Suprapubic skin (tissue), 4 donors: ENCODE measurements at regions not wholly inside any gene's neighbourhood (a gene's known extent, or its start where the extent isn't known, plus 50 kb on each side); places are given as distances from the start of the nearest gene placed in this dataset.

Source experiments
- EP300 ChIP-seq: sonication (generic); formaldehyde crosslinking; IDR thresholded peaks from one replicate; pipeline ENCODE4 v1.6.1; 2017; ENCODE audit warnings: antibody characterized with exemption
- POLR2A ChIP-seq, 2 donors: fragments of 450-650 bp; IDR thresholded peaks; one replicate each; pipeline ENCODE4 v1.6.1; 2017; ENCODE audit warnings: antibody characterized with exemption in 2 of 2, mild to moderate bottlenecking in 2 of 2, moderate library complexity in 2 of 2
- POLR2AphosphoS5 ChIP-seq, 3 donors: sonication (generic); formaldehyde crosslinking; IDR thresholded peaks; one replicate each; pipeline ENCODE4 v1.6.1; 2017; ENCODE audit warnings: antibody characterized with exemption in 3 of 3
- TF ChIP-seq, protein P1 (sequence below), 2 donors: fragments of 200-600 bp in 1 of 2; fragments of 450-650 bp in 1 of 2; sonication (generic) in 1 of 2; IDR thresholded peaks; one replicate each; pipeline ENCODE4 v1.5.1; 2016 to 2019; ENCODE audit warnings: antibody characterized with exemption in 2 of 2, mild to moderate bottlenecking in 1 of 2, moderate library complexity in 1 of 2

DNA sequence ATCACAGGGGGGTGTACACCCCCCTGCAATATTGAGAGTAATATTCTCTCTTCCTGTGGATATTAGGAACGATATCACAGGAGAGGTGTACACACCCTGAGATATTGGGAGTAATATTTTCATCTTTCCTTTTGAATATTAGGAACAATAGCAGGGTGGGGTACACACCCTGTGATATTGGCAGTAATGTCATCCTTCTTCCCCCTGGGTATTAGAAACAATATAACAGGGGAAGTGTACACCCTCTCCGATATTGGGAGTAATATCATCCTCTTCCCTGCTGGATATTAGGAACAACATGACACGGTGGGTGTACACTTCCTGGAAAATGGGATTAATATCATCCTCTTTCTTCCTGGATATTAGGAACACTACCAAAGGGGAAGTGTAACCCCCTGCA is 57.8 kb upstream of the CEACAM21 start:
- TF ChIP-seq, protein P1, sequence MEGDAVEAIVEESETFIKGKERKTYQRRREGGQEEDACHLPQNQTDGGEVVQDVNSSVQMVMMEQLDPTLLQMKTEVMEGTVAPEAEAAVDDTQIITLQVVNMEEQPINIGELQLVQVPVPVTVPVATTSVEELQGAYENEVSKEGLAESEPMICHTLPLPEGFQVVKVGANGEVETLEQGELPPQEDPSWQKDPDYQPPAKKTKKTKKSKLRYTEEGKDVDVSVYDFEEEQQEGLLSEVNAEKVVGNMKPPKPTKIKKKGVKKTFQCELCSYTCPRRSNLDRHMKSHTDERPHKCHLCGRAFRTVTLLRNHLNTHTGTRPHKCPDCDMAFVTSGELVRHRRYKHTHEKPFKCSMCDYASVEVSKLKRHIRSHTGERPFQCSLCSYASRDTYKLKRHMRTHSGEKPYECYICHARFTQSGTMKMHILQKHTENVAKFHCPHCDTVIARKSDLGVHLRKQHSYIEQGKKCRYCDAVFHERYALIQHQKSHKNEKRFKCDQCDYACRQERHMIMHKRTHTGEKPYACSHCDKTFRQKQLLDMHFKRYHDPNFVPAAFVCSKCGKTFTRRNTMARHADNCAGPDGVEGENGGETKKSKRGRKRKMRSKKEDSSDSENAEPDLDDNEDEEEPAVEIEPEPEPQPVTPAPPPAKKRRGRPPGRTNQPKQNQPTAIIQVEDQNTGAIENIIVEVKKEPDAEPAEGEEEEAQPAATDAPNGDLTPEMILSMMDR (IDR thresholded peaks at IDR 0.05): no peak
- TF ChIP-seq POLR2A (IDR thresholded peaks at IDR 0.05) (no peak), POLR2AphosphoS5 (IDR thresholded peaks at IDR 0.05) (no peak), EP300 (no peak)
